Hematopoietic multipotent progenitor cell treated with erythropoietin and hydrocortisone succinate and interleukin-3 and kit ligand, for 4 days (in vitro differentiated cells): ENCODE measurements at regions not wholly inside any gene's neighbourhood (a gene's known extent, or its start where the extent isn't known, plus 50 kb on each side); places are given as distances from the start of the nearest gene placed in this dataset.
A peak's percentile ranks its signal among the peaks of the same experiment; 100 is the strongest.

ENCODE experiments used
- DNase-seq: peaks from one replicate; pipeline ENCODE4 v3.0.0-alpha.2; 2015

GRCh38 chr1:184141361-184141880, 89.9 kb downstream of the TSEN15 start:
- no peak for DNase-seq

- DNase-seq: peak; percentile 27
Measured at GRCh38 chr1:184143449-184143848, 91.9 kb downstream of the TSEN15 start.

GRCh38 chr1:184145083-184145482, 93.6 kb downstream of the TSEN15 start:
- DNase-seq: no peak

- no peak for DNase-seq
Measured at GRCh38 chr1:184146202-184146601, 94.7 kb downstream of the TSEN15 start.

- DNase-seq: no peak
Measured at GRCh38 chr1:184150776-184151531, 99.4 kb downstream of the TSEN15 start.

GRCh38 chr1:184152434-184152898, 100.9 kb downstream of the TSEN15 start:
- DNase-seq: peak; percentile 49

GRCh38 chr1:184152974-184153373, 101.4 kb downstream of the TSEN15 start:
- DNase-seq: peak; percentile 19

- DNase-seq: no peak
Measured at GRCh38 chr1:184153731-184154130, 102.2 kb downstream of the TSEN15 start.

- DNase-seq: no peak
Measured at GRCh38 chr1:184156521-184157393, 105.2 kb downstream of the TSEN15 start.

GRCh38 chr1:184157394-184157742, 105.8 kb downstream of the TSEN15 start:
- DNase-seq: no peak

GRCh38 chr1:184158896-184159681, 107.6 kb downstream of the TSEN15 start:
- peak; percentile 54 for DNase-seq

GRCh38 chr1:184160236-184160635, 108.7 kb downstream of the TSEN15 start:
- peak; percentile 76 for DNase-seq

GRCh38 chr1:184161071-184161698, 109.7 kb downstream of the TSEN15 start:
- peak; percentile 15 for DNase-seq

GRCh38 chr1:184162281-184162680, 110.8 kb downstream of the TSEN15 start:
- DNase-seq: no peak

GRCh38 chr1:184163674-184164465, 112.3 kb downstream of the TSEN15 start:
- DNase-seq: peak; percentile 25

GRCh38 chr1:184164536-184164935, 113.0 kb downstream of the TSEN15 start:
- DNase-seq: no peak

- DNase-seq: peak; percentile 46
Measured at GRCh38 chr1:184166485-184166884, 115.0 kb downstream of the TSEN15 start.

GRCh38 chr1:184167352-184167751, 115.8 kb downstream of the TSEN15 start:
- no peak for DNase-seq

GRCh38 chr1:184170719-184171118, 119.2 kb downstream of the TSEN15 start:
- DNase-seq: no peak

- no peak for DNase-seq
Measured at GRCh38 chr1:184176058-184176457, 124.5 kb downstream of the TSEN15 start.

GRCh38 chr1:184181044-184181443, 129.5 kb downstream of the TSEN15 start:
- DNase-seq: no peak

- DNase-seq: no peak
Measured at GRCh38 chr1:184183919-184184318, 132.4 kb downstream of the TSEN15 start.
